Neural crest cell (in vitro differentiated cells): ENCODE measurements at regions not wholly inside any gene's neighbourhood (a gene's known extent, or its start where the extent isn't known, plus 50 kb on each side); places are given as distances from the start of the nearest gene placed in this dataset.
"Not testable (repeated sequence)": the region's sequence is repeated elsewhere in the genome, so short reads cannot be mapped to it uniquely, and the experiment has no call there.

Experiments used
- DNase-seq: peaks from one replicate; pipeline ENCODE4 v3.0.0; 2021; ENCODE audit warnings: low read depth, mixed read lengths, low spot score
- H3K27ac Mint-ChIP-seq: one replicate; pipeline ENCODE4 v1.8.0; 2021; ENCODE audit warnings: mild to moderate bottlenecking, mixed read lengths; ENCODE audit not compliant: unreplicated experiment
- H3K27me3 Mint-ChIP-seq: 2 replicates; pipeline ENCODE4 v1.8.0; 2021; ENCODE audit warnings: low read depth, mild to moderate bottlenecking, mixed read lengths
- H3K36me3 Mint-ChIP-seq: 2 replicates; pipeline ENCODE4 v1.8.0; 2021; ENCODE audit warnings: low read depth, mild to moderate bottlenecking, mixed read lengths
- H3K4me1 Mint-ChIP-seq: 2 replicates; pipeline ENCODE4 v1.8.0; 2021; ENCODE audit warnings: mixed read lengths
- H3K4me3 Mint-ChIP-seq: one replicate; pipeline ENCODE4 v1.8.0; 2021; ENCODE audit warnings: mild to moderate bottlenecking, mixed read lengths
- H3K9me3 Mint-ChIP-seq: 2 replicates; pipeline ENCODE4 v1.8.0; 2021; ENCODE audit warnings: mixed read lengths
- TF ChIP-seq, protein P1 (sequence below): fragments of 200-600 bp; sonication (generic); conservative IDR thresholded peaks from 2 replicates; pipeline ENCODE4 v1.5.0; 2021; ENCODE audit warnings: antibody characterized with exemption, mild to moderate bottlenecking

DNA sequence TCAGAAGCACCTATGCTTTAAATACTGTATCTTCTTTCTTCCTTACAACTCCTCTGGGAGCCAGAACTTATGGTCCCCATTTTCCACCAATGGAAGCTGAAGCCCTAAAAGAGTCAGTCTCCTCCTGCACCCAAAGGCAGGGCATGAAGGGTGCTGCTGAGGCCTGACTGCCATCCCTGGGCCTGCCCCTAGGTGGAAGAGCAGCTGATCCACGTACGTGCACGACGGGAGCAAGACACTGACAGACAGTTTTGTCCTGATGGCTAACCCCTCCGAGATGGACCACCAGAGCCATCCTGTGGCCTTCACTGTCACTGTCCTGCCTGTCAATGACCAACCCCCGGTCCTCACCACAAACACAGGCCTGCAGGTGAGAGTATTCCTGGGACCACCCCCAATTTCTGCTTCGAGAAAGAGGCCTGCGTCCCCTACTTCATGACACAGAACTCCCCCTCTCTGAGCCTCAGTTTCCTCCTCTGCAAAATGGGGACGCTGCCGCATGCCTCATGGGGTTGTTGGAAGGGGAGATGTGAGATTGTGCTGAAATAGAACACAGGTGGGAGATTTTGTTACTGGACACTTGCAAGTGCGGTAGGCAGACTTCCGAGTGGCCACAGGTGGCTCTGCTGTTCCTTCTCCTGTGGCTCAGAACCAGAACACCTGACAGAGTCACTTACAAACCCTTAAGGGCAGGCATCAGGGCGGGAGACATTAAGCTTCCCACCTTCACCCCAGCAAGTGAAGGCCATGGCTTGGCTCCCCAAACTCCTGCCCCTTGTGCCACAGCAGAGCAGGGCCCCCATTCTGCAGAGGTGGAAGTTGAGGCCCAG is 175.4 kb downstream of the TBC1D2B start:
- Mint-ChIP-seq H3K4me3 (no peak overlapping the region), H3K36me3 (no peaks in the 10 kb centered on the region), H3K27me3 (no peaks in the 10 kb centered on the region), H3K9me3 (no peaks in the 10 kb centered on the region), H3K4me1 (no peaks in the 10 kb centered on the region), H3K27ac (no peak overlapping the region)
- DNase-seq = no peak
- TF ChIP-seq, protein P1, sequence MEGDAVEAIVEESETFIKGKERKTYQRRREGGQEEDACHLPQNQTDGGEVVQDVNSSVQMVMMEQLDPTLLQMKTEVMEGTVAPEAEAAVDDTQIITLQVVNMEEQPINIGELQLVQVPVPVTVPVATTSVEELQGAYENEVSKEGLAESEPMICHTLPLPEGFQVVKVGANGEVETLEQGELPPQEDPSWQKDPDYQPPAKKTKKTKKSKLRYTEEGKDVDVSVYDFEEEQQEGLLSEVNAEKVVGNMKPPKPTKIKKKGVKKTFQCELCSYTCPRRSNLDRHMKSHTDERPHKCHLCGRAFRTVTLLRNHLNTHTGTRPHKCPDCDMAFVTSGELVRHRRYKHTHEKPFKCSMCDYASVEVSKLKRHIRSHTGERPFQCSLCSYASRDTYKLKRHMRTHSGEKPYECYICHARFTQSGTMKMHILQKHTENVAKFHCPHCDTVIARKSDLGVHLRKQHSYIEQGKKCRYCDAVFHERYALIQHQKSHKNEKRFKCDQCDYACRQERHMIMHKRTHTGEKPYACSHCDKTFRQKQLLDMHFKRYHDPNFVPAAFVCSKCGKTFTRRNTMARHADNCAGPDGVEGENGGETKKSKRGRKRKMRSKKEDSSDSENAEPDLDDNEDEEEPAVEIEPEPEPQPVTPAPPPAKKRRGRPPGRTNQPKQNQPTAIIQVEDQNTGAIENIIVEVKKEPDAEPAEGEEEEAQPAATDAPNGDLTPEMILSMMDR = no peak

DNA sequence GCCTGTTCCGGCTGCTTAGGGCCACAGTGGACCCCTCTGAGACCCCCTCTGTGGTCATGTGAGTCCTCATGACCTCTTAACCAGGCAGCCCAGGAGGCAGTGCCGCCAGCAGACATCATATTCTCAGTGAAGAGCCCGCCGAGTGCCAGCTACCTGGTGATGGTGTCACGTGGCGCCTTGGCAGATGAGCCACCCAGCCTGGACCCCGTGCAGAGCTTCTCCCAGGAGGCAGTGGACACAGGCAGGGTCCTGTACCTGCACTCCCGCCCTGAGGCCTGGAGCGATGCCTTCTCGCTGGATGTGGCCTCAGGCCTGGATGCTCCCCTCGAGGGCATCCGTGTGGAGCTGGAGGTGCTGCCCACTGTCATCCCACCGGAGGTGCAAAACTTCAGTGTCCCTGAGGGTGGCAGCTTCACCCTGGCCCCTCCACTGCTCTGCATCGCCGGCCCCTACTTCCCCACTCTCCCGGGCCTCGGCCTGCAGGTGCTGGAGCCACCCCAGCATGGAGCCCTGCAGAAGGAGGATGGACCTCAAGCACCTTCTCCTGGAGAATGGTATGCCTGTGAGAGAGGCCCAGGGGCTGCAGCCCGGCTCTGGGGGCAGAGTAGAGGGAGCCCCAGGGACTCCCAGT is 176.1 kb downstream of the TBC1D2B start:
- TF ChIP-seq, protein P1 = no peak
- Mint-ChIP-seq H3K27ac (no peak overlapping the region), H3K36me3 (no peaks in the 10 kb centered on the region), H3K4me1 (no peaks in the 10 kb centered on the region), H3K9me3 (no peaks in the 10 kb centered on the region), H3K4me3 (no peak overlapping the region), H3K27me3 (no peaks in the 10 kb centered on the region)
- no peak for DNase-seq

DNA sequence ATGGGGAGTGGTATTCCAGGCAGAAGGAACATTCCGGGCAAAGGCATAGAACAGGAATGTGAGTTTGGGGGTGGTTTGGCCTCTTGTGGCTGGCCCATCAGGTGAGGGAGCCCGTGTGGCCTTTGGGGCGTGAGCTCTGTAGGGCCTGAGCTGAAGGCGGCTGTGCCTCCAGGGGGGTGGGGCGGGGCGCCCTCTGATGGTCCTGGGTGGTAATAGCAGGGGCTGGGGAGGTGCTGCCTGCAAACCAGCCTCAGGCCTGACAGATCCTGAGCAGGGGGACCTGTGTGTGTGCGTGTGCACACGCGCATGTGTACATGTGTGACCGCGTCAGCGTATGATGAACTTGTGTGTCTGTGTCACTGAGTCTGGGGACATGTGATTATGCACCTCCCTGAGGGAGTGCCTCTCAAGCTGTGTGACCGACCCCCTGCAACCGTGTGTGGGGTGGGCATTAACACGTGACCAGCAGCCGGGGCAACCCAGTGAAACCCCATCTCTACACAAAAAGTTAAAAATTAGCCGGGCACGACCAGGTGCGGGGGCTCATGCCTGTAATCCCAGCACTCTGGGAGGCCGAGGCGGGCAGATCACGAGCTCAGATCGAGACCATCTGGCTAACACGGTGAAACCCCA is 177.1 kb downstream of the TBC1D2B start:
- H3K36me3 Mint-ChIP-seq, H3K27ac Mint-ChIP-seq, H3K9me3 Mint-ChIP-seq, H3K4me1 Mint-ChIP-seq, H3K27me3 Mint-ChIP-seq, H3K4me3 Mint-ChIP-seq: not testable (repeated sequence)
- TF ChIP-seq, protein P1 = peak; percentile 58
- DNase-seq = peak; percentile 74

DNA sequence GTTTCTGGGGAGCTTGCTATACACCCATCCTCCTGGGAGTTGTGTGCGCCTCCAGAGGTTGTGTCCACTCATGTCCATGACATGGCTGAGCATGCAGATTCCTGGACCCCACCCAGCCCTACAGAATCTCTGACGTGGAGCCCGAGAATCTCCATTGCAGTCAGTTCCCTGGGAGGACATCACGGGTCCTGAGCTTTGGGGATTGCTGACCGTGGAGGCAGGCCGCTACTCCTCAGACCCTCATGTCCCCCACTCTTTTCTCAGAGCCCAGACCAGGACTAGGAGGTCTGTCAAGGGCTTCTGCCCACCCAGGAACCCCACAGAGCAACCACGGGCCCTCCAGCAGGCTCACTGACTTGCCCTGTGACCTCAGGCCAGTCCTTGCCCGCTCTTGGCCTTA is 177.7 kb downstream of the TBC1D2B start:
- not testable (repeated sequence) for H3K4me3 Mint-ChIP-seq, DNase-seq, H3K36me3 Mint-ChIP-seq, H3K27me3 Mint-ChIP-seq, H3K4me1 Mint-ChIP-seq, H3K27ac Mint-ChIP-seq, H3K9me3 Mint-ChIP-seq

DNA sequence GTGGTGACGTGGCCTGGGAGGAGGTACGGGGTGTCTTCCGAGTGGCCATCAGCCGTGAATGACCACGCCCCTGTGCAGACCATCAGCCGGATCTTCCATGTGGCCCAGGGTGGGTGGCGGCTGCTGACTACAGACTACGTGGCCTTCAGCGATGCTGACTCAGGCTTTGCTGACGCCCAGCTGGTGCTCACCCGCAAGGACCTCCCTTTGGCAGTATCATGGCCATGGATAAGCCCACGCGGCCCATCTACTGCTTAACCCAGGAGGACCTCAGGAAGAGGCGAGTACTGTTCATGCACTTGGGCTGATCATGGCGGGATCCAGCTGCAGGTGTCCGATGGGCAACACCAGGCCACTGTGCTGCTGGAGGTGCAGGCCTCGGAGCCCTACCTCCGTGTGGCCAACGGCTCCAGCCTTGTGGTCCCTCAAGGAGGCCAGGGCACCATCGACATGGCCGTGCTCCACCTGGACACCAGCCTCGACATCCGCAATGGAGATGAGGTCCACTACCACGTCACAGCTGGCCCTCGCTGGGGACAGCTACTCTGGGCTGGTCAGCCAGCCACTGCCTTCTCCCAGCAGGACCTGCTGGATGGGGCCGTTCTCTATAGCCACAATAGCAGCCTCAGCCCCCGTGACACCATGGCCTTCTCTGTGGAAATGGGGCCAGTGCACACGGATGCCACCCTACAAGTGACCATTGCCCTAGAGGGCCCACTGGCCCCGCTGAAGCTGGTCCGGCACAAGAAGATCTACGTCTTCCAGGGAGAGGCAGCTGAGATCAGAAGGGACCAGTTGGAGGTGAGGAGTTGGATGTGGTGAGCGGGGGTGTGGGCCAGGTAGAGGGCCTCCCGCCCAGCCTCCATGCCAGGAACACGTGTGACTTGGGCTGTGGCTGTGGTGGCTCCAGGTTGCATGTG is 178.4 kb downstream of the TBC1D2B start:
- H3K4me3 Mint-ChIP-seq = no peak overlapping the region
- no peak overlapping the region for H3K27ac Mint-ChIP-seq
- H3K36me3 Mint-ChIP-seq = no peaks in the 10 kb centered on the region
- no peaks in the 10 kb centered on the region for H3K27me3 Mint-ChIP-seq
- no peaks in the 10 kb centered on the region for H3K4me1 Mint-ChIP-seq
- H3K9me3 Mint-ChIP-seq = no peaks in the 10 kb centered on the region
- no peak for DNase-seq
- TF ChIP-seq, protein P1 = no peak
